ENCODE measurements at regions not wholly inside any gene's neighbourhood (a gene's known extent, or its start where the extent isn't known, plus 50 kb on each side); places are given as distances from the start of the nearest gene placed in this dataset.

- H3K9me3 Mint-ChIP-seq, result peaks cover 0 to 10% (median 3%) of the 10 kb centered on the region in 3 donors
- peak overlapping the region in 1 of 4 donors; percentile 19 for H3K4me3 Mint-ChIP-seq
- peaks cover 3 to 13% (median 4%) of the 10 kb centered on the region in 3 donors for H3K4me1 Mint-ChIP-seq
- H3K27ac Mint-ChIP-seq, result no peak overlapping the region
- H3K27me3 Mint-ChIP-seq, result peaks cover 11% of the 10 kb centered on the region
- no peaks in the 10 kb centered on the region for H3K36me3 Mint-ChIP-seq
These were observed 186.6 kb downstream of the MBOAT1 start for GRCh38 chr6:20025681-20026080.

GRCh38 chr6:20028143-20028542 is 184.1 kb downstream of the MBOAT1 start:
- Mint-ChIP-seq H3K27me3 (peaks cover 11% of the 10 kb centered on the region), H3K4me3 (no peak overlapping the region), H3K36me3 (no peaks in the 10 kb centered on the region), H3K4me1 (peaks cover 3 to 13% (median 4%) of the 10 kb centered on the region in 3 donors), H3K9me3 (peaks cover 2 to 11% (median 3%) of the 10 kb centered on the region in 3 donors), H3K27ac (no peak overlapping the region)

GRCh38 chr6:20028562-20028961 is 183.7 kb downstream of the MBOAT1 start:
- no peaks in the 10 kb centered on the region for H3K36me3 Mint-ChIP-seq
- peaks cover 3 to 12% (median 4%) of the 10 kb centered on the region in 3 donors for H3K4me1 Mint-ChIP-seq
- no peak overlapping the region for H3K4me3 Mint-ChIP-seq
- peaks cover 11% of the 10 kb centered on the region for H3K27me3 Mint-ChIP-seq
- H3K27ac Mint-ChIP-seq, result no peak overlapping the region
- peaks cover 2 to 12% (median 3%) of the 10 kb centered on the region in 3 donors for H3K9me3 Mint-ChIP-seq

- H3K4me3 Mint-ChIP-seq, result no peak overlapping the region
- H3K27ac Mint-ChIP-seq, result no peak overlapping the region
- peaks cover 0 to 4% (median 2%) of the 10 kb centered on the region in 3 donors for H3K4me1 Mint-ChIP-seq
- no peaks in the 10 kb centered on the region for H3K36me3 Mint-ChIP-seq
- H3K27me3 Mint-ChIP-seq, result peaks cover 6% of the 10 kb centered on the region
- H3K9me3 Mint-ChIP-seq, result peaks cover 2 to 10% (median 3%) of the 10 kb centered on the region in 3 donors
These were observed 182.3 kb downstream of the MBOAT1 start for GRCh38 chr6:20029979-20030378.

- Mint-ChIP-seq H3K4me1 (peaks cover 0 to 2% (median 0%) of the 10 kb centered on the region in 3 donors), H3K36me3 (no peaks in the 10 kb centered on the region), H3K27ac (no peak overlapping the region), H3K4me3 (no peak overlapping the region), H3K27me3 (peaks cover 1% of the 10 kb centered on the region), H3K9me3 (peaks cover 0 to 8% (median 2%) of the 10 kb centered on the region in 3 donors)
These were observed 180.9 kb downstream of the MBOAT1 start for GRCh38 chr6:20031342-20031741.

GRCh38 chr6:20033697-20034407 is 178.4 kb downstream of the MBOAT1 start:
- H3K9me3 Mint-ChIP-seq, result peaks cover 0 to 3% (median 2%) of the 10 kb centered on the region in 3 donors
- H3K27me3 Mint-ChIP-seq, result peaks cover 2% of the 10 kb centered on the region
- H3K4me3 Mint-ChIP-seq, result no peak overlapping the region
- H3K27ac Mint-ChIP-seq, result no peak overlapping the region
- H3K4me1 Mint-ChIP-seq, result peaks cover 0 to 2% (median 0%) of the 10 kb centered on the region in 3 donors
- H3K36me3 Mint-ChIP-seq, result no peaks in the 10 kb centered on the region

- H3K27me3 Mint-ChIP-seq, result peaks cover 2% of the 10 kb centered on the region
- peaks cover 0 to 3% (median 2%) of the 10 kb centered on the region in 3 donors for H3K9me3 Mint-ChIP-seq
- no peak overlapping the region for H3K4me3 Mint-ChIP-seq
- no peaks in the 10 kb centered on the region for H3K36me3 Mint-ChIP-seq
- H3K4me1 Mint-ChIP-seq, result peaks cover 0 to 2% (median 0%) of the 10 kb centered on the region in 3 donors
- H3K27ac Mint-ChIP-seq, result no peak overlapping the region
These were observed 177.9 kb downstream of the MBOAT1 start for GRCh38 chr6:20034408-20034769.

GRCh38 chr6:20036141-20036677 is 176.1 kb downstream of the MBOAT1 start:
- Mint-ChIP-seq H3K36me3 (no peaks in the 10 kb centered on the region), H3K4me3 (no peak overlapping the region), H3K27me3 (peaks cover 2% of the 10 kb centered on the region), H3K4me1 (peaks cover 0 to 2% (median 0%) of the 10 kb centered on the region in 3 donors), H3K9me3 (peaks cover 0 to 3% (median 0%) of the 10 kb centered on the region in 3 donors), H3K27ac (no peak overlapping the region)

- no peaks in the 10 kb centered on the region for H3K36me3 Mint-ChIP-seq
- H3K4me3 Mint-ChIP-seq, result no peak overlapping the region
These were observed 173.7 kb downstream of the MBOAT1 start for GRCh38 chr6:20038410-20039204.

GRCh38 chr6:20044883-20045282 is 167.4 kb downstream of the MBOAT1 start:
- Mint-ChIP-seq H3K36me3 (no peaks in the 10 kb centered on the region), H3K27ac (no peak overlapping the region), H3K27me3 (no peaks in the 10 kb centered on the region), H3K4me3 (no peak overlapping the region), H3K4me1 (no peaks in the 10 kb centered on the region), H3K9me3 (no peaks in the 10 kb centered on the region)

More at GRCh38 chr6:20038410-20039204, 173.7 kb downstream of the MBOAT1 start:
- Mint-ChIP-seq H3K4me1 (peaks cover 0 to 2% (median 0%) of the 10 kb centered on the region in 3 donors), H3K27ac (no peak overlapping the region), H3K9me3 (no peaks in the 10 kb centered on the region), H3K27me3 (peaks cover 2% of the 10 kb centered on the region)

Measured in IgD-negative memory B cell (primary cell).